GM19463 (cell line): ENCODE measurements at regions not wholly inside any gene's neighbourhood (a gene's known extent, or its start where the extent isn't known, plus 50 kb on each side); places are given as distances from the start of the nearest gene placed in this dataset.
A peak's percentile ranks its signal among the peaks of the same experiment; 100 is the strongest.

Source experiments
- ATAC-seq: cut with Tn5 transposase; IDR thresholded peaks from one replicate; pipeline ENCODE4 v1.9.1; 2021; ENCODE audit warnings: mild to moderate bottlenecking, moderate library complexity; ENCODE audit not compliant: unreplicated experiment

- no peak for ATAC-seq
Measured at GRCh38 chr5:33237471-33237870, 203.3 kb upstream of the TARS1 start.

DNA sequence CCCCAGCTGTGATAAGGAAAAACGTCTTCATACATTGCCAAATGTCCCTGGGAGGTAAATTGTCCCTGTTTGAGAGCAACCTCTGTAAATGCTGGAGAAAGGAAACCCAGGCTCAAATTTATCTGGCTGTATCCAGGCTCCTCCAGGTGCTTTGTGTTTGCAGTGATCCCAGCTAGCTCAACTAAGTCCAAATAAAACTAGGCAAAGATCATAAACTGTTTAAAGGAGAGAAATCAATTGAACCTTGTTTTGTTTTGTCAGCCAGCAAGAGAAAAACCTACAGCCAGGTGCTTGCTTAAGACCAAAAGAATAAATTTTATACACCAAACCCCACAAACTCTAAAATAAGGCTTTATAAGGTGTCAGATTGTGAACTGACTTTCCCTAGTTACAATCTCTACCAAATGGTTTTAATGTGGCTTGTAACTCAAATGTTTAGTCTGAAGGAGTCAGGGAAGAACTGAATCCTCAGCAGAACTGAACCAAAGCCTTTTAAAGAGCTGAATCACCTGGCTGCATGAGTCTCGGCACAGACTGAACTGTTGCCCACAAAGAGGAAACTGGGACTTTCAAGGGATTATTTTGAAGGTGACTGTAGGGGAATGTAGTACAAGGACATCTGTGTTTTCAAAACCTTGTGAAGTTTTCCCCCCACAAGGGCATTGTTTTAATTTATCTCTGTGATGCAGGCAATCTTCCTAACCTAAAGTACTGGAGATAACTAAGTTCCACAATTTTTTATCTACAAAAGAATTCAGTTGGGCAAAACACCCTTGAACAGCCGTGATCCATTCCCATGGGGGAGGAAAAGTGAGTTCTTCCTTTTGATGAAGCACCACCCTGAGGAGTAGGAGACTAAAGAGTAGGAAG is 201.7 kb upstream of the TARS1 start:
- ATAC-seq: no peak

DNA sequence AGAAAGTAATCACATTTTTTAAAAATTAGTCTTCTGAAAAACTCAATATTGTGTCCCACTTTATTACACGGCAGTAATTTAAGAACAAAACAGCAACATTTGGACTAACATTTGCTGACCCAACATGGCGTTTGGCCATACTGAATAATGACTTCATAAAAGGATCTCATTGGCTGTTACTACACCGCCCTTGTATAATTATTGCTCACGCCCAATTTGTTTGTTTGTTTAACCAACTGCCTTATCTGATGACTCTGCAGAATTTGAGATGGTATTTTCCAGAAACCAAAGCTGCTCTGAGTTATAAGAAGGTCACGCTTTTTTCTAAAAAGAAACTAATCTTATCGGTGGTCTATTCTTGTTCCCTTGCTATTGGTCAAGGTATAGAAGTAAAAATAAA is 200.2 kb upstream of the TARS1 start:
- no peak for ATAC-seq

DNA sequence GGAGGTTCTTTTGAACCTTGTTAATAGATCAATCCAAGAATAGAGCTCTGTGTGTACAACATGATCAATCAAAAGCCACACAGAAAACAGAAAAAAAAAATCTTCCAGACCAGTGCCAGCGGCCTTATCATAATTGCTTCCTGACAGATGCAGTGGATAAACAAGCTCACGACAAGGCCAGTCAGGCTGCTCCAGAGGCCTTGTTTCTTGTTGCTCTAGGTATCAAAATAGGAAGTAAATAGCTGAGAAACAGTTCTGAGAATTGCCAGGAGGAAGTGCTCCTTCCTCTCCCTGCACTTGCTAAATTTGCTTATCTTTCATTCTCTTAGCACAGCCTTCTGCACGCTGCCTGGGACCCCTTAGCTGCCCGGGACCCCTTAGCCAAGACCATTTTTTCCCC is 199.0 kb upstream of the TARS1 start:
- ATAC-seq: peak; percentile 32

DNA sequence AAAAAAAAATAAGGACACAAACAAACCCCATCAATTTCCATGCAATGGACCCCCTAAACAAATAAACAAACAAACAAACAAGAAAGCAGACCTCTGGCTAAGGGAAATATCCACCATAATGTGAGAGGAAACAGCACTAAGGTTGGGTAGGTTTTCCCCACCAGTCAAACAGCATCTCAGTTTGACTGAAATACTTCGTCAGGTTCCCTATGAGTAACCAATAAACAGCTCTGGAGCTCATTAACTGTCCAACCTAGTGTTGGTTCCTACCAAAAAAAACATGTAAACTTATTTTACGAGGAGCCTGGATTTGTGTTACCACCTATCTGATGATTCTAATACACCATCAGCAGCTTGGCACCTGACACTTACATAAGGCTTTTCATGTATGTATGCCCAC is 198.5 kb upstream of the TARS1 start:
- ATAC-seq: no peak

GRCh38 chr5:33244441-33245150 is 196.2 kb upstream of the TARS1 start:
- ATAC-seq: no peak

- no peak for ATAC-seq
Measured at GRCh38 chr5:33254579-33254978, 186.2 kb upstream of the TARS1 start.

DNA sequence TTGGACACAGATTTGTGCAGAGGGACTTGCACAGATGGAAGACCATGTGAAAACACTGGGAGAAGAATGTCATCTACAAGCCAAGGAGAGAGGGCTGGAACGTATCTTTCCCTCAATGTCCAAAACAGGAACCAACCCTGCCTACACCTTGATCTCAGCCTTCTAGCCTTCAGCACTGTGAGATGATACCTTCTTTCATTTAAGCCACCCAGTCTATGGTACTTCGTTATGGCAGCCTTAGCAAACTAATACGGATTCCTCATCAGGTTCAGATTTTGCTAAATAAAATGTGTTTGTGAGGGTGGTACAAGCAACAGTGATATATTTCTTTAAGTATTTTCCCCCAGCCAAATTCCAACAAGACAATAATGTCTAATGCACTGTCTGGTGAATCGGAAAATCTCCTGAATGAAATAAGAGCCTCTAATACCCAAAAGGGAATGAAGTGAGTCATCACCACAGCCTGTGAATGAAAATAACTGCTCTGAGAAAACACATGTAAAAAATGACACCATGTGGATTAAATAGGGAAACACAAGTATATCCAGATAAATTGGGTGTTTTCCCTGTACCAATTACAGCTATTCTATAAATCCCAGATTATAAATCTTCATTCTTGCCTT is 182.8 kb upstream of the TARS1 start:
- no peak for ATAC-seq

DNA sequence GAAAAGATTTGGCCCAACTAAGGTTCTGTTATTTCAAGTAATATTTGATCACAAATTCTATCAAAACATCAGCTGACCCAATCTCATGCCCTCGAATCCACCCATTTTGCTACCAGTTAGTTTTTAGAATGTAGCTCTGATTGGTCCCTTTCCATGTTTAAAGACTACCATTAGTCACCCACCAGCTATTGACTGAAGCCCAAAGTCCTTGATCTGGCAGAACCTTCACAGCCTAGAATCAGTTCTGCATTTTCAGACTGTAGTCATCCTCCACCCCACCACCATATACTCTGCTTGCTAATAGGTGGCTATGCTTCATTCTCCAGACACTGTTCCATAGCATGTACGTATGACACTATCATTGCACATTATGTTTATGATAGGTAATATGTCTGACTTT is 182.2 kb upstream of the TARS1 start:
- ATAC-seq: no peak

GRCh38 chr5:33260098-33260497 is 180.7 kb upstream of the TARS1 start:
- ATAC-seq: no peak

DNA sequence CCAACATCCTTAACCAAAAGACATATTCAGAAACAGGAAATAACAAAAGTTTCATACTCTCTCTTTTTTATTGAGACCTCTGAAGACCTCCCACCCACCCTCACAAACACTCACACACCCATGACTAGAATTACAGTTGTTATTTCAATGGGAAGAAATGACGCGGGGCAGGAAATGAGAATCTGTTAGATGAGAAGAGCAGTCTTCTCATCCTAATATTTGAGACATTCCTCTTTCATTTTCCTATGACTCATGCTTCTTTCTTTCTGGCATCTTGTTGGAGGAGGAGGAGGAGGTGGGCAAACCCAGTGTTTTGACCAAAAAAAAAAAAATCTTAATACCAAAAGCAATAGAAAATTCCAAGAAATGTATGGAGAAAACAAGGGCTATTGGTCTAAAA is 179.5 kb upstream of the TARS1 start:
- no peak for ATAC-seq

- ATAC-seq: no peak
Measured at GRCh38 chr5:33261747-33262146, 179.0 kb upstream of the TARS1 start.

- ATAC-seq: no peak
Measured at GRCh38 chr5:33267801-33268200, 173.0 kb upstream of the TARS1 start.

DNA sequence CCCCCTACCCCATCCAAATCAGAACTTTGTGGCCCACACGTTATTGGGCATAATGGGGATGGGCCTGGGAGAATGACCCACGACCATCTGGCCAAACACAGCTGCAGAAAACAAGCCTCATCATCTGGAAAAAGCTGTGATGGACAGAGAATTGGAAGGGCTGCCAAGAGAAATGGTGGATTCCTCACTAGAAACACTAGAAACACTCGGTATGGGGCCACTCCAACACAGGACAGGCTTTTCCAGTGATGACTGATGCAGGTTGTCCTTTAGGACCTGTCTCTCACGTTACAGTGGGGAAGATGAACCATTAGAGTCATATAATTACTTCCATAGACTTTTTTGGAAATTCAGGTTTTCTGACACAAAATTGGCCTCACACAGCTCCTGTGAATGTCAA is 172.4 kb upstream of the TARS1 start:
- ATAC-seq: no peak

GRCh38 chr5:33270671-33271070 is 170.1 kb upstream of the TARS1 start:
- no peak for ATAC-seq

DNA sequence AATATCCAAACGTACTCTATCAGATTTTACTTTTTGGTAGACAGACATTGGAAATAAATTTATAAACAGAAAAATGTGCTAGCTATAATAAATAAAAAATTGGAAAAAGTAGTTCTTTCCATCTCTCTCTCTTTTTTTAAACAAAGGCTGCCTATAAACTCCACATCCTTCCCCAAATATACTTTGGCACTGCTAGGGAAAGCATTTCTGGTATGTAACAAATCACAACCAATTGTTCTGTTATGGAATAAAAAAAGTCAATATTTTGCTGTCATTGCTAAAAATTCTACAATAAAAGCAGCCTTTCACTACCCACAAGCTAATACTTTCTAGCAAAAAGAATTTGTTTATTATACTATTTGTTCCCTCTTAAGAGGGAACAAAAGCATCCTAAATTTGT is 169.2 kb upstream of the TARS1 start:
- no peak for ATAC-seq

DNA sequence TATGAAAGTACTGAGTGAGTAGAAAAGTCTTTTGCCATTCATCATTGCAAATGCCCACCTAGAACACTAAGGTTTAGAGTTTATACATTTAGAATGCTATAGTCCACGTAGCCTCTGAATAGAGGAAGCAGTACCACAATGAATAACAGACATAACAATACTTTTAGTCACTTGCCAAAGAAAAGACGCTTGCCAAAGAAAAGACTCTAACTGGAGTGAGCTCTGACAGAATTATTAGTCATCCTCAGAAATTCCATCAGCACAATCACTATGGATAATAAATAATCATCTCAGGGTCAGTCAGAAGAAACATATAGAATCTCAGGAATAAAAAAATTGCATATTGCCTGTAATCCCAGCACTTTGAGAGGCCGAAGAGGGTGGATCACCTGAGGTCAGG is 168.5 kb upstream of the TARS1 start:
- no peak for ATAC-seq

DNA sequence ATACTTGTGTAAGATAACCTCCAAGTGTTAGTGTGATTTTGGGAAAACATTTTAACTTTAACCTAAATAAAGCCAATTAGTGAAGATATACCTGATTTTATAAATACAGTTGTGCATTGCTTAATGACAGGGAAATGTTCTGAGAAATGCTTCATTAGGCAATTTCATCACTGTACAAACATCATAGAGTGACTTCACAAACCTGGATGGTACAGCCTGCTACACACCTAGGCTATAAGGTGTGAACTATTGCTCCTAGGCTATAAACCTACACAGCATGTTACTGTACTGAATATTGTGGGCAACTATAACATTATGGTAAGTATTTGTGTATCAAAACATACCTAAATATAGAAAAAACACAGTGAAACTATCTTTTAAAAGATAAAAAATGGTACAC is 166.8 kb upstream of the TARS1 start:
- ATAC-seq: no peak

DNA sequence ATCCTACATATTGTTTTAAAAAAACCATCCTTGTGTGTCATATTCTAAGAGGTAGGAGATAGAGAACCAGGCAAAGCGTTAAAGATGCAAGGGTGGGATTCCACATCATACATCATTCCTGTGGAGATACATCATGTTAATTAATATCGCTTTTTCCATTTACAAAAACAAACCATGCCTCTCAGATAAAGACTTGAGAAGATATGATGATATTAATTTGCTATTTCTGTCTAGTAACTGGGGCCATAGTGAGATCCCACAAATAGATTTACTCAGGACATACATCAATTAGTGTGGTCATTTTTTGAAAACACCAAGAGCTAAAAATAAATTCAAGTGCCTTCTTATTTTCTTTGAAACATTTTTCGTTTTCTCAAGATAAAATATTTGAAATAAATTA is 165.4 kb upstream of the TARS1 start:
- ATAC-seq: no peak

DNA sequence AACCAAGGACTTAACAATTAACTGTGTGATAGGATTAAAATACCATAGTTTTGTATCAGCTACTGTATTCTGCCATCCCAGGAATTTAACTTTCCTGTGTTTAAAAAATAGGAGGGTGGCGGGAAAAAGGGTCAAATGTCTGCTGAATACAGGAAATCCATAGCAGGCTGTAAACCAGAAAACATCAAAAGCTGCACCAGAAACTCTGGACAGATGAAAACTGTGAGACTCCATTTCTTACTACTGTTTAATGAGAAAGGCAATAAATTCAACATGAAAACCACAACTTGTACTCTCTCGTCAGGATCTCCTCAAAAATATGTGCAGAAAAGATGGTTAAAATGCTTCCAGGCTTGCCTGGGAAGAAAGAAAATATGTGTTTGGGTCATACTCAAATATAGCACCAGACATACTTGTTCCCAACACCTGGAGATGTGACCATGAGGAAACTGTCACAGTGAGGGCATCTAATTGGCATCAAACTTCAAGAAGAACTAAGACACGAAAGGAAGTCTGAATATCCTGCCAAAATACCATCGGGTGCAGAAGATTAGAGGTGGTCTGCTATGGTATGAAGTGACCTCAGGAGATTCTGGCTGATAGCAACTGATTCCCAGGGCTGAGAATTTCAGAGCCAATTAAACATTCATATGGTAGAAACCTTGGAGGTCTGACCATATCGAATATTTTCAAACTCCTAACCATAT is 164.7 kb upstream of the TARS1 start:
- no peak for ATAC-seq

DNA sequence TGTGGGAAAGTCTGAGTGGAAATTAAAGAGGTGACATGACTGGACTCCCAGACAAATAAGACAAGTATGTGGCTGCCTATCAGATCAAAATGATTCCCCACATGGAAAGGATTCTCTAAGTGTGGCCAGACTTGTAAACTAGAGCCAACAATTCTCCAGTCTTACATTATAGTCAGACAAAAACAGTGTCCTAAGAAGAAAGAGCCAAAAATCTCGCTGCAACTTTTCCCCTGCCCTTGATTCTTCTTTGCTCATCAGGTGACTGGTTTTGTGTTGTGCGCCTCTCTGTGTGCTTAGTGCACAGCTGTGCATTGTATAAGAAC is 164.2 kb upstream of the TARS1 start:
- ATAC-seq: no peak
